HG03521 (cell line): ENCODE measurements at regions not wholly inside any gene's neighbourhood (a gene's known extent, or its start where the extent isn't known, plus 50 kb on each side); places are given as distances from the start of the nearest gene placed in this dataset.
"Not testable (repeated sequence)": the region's sequence is repeated elsewhere in the genome, so short reads cannot be mapped to it uniquely, and the experiment has no call there.

Experiments
- ATAC-seq: cut with Tn5 transposase; IDR thresholded peaks from one replicate; pipeline ENCODE4 v1.9.1; 2021; ENCODE audit warnings: mild to moderate bottlenecking, moderate library complexity; ENCODE audit not compliant: unreplicated experiment

DNA sequence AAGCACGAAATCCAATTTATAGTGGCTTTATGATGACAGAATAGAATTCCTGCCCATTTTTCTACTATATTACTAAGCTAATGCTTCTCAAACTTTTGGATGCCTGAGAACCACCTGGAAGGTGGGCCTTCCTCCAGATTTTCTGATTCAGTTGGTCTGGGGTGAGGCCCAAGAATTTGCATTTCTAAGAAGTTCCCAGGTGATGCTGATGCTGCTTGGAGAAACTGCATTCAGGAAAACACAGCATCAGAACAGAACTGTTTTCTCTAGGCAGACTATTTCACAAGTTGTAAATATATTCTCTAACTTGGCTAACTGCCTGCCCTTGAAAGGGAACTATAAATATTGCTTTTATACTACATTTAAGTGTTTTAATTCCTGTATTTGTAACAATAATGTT is 644.9 kb upstream of the DPPA4 start:
- no peak for ATAC-seq

DNA sequence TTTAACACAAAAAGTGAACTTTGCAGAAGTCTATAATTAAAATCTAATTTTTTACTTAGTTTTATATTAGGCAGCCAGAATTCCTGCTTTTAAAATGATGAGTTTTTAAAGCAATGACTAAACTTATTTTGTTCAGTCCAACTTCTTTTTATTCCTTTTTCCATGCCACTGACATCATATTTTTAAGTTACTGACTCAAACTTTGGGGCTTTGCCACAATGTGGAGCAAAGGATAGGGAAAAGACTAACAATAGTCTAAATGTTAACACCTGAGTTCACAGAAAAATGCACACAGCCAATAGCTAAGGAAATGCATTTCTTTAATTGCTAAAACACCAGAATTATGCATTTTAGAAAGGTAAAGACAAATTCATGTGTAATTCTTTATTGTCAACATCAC is 647.6 kb upstream of the DPPA4 start:
- no peak for ATAC-seq

DNA sequence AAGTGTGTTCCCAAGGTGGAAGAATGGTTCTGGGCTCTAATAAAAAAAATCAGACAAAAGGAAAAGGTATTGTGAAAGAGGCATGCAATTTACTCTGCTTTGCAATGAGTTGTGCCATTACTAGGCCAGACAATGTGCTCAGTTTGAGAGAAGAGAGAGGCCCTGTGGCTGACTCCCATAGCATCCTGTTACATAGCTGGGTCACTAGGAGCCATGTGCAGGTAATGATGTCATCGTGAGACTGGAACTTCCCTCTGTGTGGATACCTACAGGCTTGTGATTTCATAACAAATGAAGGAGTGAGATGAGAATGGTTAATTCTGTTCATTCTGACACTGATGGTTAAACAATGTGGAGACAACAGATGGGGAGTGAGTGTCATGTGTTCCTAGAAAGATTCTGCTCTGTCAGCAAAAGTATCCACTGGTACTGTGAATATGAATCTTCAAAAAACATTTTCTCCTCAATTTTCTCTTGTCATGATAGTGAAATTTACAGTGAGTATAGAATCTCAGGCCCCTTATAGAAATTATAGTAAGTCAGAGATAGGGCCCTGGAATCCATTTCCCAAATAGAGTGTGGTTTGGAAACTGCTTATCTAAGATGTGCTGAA is 648.7 kb upstream of the DPPA4 start:
- no peak for ATAC-seq

DNA sequence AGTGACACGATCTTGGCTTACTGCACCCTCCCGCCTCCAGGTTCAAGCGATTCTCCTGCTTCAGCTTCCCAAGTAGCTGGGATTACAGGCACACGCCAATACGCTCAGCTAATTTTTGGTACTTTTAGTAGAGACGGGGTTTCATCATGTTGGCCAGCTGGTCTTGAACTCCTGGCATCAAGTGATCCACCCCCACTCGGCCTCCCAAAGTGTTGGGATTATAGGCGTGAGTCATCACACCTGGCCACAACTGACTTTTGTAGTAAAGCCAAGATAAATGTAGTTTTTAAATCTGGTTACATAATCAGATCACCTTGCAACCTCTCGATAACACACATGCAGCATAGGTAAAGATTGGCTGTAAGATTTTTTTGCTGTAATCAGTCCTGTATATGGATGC is 657.5 kb upstream of the DPPA4 start:
- no peak for ATAC-seq

DNA sequence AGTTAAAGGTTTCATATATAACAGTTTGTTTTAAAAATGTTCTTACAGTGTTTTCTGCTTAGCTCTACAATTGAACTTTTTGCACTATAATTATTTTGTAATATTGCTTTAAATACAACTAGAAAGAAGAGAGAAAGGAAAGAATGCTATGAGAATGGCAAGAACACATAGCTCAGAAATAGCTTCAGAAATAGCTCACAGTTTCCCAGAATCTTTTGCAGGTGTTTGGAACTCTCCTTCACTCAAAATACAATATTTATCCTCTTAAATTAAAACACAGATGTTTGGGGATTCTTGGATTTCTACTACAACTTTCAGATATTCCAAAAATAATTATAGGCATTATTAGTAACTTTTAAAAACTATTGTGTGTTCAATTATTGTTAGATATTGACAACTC is 658.0 kb upstream of the DPPA4 start:
- ATAC-seq: no peak

DNA sequence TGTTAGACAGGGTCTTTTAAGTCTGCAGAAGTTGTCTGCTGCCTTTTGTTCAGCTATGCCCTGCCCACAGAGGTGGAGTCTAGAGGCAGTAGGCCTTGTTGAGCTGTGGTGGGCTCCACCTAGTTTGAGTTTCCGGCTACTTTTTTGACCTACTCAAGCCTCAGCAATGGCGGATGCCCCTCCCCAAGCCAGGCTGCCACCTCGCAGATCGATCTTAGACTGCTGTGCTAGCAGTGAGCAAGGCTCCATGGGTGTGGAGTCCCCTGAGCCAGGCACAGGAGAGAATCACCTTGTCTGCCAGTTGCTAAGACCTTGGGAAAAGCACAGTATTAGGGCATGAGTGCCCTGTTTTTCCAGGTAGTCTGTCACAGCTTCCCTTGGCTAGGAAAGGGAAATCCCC is 664.6 kb upstream of the DPPA4 start:
- not testable (repeated sequence) for ATAC-seq

DNA sequence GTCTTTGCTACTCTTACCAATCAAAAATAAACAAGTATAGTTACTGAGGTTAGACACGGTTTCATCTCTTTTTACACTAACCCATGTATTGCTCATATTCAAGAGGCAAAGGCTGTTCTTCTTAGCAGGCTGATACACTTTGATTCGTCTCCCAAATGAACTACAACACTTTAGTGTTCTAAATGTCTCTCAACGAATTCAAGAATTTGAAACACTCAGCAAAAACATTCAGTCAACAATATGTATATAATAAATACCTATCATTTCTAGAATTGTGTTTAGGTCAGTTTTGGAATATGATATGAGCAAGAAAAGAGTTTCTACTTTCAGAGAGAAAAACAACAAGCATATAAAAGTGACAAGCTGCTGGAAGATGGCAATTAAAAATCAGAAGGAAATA is 669.6 kb upstream of the DPPA4 start:
- no peak for ATAC-seq

DNA sequence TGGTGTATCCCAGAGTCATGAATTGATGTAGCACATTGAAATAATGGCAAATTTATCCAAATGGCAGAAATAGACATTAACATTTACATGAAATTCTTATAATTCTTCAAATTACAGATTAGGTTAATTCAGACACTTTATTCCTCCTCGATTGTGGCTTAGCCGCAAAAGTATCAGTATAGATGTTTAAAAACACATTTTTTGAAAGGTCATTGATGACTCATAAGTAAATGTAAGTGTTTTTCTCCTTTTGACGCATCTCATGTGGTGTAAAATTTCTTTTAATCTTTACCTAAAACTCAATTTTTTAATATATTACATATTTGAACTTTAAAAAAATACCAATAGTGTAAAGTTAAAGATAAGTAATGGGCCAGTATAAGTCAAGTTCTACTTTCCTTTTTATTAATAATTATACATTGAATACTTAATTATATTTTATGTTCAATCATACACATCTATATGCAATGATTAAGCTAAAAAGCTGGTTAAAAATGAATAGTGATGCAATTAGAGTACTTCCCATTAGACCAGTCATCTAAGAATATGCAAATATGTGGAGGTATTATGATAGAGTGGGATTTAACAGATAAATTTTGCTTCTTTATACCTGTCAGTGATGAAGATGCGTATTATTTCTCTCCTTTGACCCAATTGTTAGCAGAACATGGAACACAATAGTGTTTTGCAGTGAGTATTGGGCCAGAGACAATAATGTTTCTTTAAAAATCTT is 678.1 kb upstream of the DPPA4 start:
- ATAC-seq: no peak

DNA sequence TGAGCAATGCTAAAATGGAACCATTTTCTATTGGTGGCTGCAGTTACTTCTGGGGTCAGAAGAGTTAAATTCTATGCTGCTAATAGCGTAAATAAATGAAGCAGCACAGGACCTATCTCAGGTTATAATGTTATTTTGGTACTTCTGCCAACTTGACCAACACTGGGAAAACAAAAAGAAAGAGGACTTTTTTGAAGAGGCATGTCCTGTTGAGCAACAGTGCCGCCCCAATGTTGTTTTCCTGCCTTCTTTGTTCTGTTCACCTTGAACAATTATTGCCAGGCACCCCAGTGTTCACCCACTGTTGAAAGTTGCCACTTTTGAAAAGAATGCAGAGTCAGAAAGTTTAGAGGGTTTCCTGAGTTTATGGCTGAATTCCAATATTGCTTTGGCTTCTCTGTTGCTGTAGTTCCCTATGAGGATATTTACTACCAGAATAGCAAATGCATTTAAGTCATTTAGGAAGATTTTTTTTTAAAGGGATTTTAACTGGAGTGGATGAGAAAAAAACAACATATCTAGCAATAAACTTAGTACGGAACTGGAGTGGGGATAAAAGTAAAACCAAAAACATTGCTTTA is 679.0 kb upstream of the DPPA4 start:
- ATAC-seq: no peak

DNA sequence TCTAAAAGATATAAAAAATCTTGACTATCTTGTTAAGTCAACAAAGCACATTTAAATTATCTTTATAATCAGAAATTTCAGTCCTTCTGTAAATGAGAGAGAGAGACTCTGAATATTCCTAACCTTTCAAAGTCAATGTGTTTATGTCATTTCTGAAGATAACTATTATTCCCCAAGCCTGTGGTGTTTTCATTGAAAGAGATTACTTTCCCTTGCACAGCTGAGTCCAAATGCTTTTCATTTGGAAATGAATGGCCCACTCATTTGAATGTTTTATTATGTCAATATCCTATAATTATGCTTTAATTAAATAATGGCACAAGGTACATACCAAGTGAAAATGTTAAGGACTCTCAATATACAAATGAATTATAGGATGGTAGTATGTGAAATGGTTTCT is 680.0 kb upstream of the DPPA4 start:
- ATAC-seq: no peak

DNA sequence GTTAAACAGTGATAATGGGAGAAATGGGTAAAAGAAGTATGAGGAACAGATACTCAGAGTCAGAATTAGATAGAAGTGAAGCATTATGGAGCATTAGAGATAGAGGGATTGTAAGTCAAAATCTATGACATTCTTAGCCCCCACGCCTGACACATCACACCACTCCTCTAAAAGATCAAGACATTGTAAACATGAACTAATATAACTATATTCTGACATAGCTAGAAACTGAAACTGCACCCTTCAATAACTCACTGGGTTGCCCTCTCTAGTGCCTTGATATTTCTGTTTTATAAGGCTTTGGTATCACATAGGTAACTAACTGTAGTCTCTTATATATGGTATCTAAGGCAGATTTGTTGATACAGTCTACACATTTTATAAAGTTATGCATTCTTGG is 684.3 kb upstream of the DPPA4 start:
- no peak for ATAC-seq

DNA sequence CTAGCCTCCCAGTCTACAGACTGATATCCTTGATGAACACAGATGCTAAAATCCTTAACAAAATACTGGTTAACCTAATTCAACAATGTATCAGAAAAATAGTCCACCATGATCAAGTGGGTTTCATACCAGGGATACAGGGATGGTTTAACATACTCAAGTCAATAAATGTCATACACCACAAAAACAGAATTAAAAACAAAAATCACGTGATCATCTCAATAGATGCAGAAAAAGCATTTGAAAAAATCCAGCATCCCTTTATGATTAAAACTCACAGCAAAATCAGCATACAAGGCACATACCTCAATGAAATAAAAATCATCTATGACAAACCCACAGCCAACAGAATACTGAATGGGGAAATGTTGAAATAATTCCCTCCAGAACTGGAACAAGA is 685.7 kb upstream of the DPPA4 start:
- ATAC-seq: not testable (repeated sequence)

DNA sequence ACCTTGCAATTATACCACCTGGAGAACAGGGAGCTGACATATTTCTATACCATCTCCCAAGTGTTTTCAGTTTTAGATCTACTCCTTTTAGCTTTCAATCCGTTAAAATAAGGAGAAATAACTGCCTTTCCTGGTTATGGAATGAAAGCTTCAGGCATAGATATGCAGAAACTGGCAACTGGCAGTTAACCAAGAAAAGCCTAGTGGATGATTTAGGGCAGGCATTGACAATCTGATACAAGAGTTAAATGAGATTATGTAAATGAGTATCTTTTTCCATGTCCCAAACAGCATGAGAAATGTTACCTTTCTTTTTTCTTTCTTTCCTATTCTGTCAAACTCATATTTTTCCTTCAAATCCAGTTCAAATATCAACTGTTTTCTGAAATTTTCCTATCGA is 689.1 kb upstream of the DPPA4 start:
- ATAC-seq: no peak

DNA sequence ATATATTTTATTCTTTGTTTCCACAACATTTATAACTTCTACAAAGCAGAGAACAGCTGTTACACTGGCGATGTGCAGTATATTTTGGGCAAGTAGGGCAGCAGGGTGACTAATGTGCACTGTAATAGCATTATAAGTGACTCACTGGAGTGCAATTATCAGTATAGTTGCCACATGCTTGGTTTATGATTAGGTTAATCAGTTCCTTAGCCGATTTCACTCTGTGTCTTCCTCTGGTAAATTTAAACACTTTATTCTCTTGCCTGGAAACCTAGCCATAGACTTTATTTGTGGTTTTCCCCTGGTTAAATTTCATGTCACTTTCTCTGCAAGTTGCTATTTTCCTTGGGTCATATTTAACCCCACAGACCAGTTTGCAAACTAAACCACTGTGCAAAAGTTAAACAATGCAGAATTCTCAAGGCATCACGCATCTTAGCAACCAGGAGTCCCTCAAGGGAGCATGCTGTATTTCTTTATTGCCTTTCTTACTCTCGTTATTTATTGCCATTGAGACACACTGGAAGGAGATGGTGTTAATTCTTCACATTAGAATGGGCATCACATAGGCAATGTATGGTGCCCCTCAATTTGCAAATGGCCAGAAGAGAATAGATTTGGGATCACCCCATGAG is 690.2 kb upstream of the DPPA4 start:
- ATAC-seq: no peak

DNA sequence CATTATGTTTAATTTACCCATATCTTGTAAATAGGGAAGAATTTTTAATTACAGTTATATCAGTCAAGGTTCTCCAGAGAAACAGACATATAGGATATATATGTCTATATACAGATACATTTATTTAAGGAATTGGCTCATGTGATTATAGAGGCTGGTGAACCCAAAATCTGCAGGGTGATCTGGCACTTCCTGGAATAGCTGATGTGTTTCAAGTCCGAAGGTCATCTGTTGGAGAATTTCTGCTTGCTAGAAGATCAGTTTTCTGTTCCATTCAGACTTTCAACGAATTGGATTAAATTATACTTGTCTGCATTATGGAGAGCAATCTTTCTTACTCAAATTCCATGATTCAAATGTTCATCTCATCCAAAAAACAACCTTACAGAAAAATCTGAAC is 694.6 kb upstream of the DPPA4 start:
- no peak for ATAC-seq

DNA sequence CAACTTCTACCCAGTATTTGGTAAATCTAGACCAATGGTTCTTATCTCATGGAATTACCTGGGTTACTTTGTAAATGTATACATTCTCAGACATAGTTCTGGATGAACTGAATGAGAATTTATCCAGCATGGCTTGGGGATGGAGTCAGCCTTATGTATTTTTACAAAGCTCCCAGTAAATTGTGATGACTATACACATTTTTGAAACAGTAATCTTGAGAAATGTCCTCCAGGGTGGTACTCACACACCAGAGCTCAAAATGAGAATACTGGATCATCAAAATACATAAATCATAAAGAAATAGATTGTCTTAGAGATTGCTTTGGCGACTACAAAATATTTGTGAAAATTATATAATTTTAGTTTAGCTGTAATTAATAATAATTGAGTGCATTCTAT is 722.1 kb upstream of the DPPA4 start:
- ATAC-seq: no peak

DNA sequence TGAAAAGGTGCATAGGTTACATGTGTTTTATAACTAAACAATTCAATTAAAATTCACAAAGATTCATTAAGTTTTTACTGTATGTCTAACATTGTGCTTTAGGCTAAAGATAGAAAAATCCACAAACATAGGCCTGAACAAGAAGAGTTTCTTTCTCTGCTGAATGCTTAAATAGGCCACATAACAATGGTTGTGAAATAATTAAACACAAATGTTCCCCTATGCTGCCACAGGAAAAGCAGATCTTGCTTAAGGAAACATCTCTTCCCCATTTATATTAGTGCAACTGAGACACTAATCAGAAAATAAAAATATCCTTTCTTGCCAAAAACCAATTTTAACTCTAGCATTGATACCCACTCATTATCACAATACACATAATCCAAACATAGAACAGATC is 725.4 kb upstream of the DPPA4 start:
- ATAC-seq: no peak

DNA sequence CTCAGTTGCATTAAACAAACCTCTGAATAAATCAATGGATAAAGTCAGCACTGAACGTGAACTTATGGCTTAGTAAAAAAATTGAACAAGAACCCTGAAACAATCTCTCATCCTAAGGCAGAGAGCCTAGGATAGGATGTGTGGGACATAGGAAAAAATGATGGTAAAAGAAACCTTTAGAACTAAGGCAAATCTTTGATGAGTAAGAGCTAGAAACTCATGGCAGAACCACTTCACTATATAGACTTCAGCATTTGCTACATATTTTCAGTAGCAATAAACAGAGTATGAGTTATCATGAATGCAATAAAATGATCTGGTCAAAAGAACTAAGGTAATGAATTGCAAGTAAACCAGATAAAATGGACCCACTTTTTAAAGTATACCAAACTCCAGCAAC is 725.8 kb upstream of the DPPA4 start:
- ATAC-seq: no peak

DNA sequence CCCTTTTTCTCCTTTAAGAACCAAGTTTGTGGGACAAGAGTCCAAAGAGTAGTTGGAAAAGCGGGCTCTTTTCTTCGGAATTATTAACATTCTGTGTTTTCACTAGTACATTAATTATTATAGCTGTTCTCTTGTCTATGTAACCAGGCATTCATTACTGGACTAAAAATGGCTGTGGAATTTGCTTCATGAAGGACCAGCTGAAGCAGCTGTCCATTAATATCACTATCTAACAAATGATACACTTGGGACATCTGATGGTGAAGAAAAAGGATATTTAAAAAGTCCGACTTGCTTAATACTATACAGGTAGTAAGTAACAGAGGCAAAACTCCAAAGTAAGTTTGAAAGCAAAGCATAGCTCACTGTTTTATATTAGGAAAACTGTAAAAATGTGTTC is 728.9 kb upstream of the DPPA4 start:
- no peak for ATAC-seq

DNA sequence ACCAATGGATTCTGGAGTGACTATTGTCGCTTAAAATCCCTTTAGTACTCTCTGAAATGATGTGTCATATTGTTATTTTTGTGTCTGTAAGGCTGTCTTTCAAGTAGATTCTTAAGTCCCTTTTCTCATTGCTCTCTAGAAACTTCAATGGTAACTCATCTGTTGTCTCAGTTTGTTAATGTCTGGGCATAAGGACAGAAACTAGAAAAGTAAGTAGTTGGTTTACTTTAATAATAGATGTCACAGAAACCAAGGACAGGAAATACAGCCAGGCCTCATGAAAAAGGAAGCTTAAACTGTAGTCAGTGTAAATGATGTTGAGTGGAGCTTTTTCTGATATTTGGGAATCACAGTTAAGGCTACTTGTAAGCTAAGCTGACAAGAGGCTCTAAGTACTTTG is 730.2 kb upstream of the DPPA4 start:
- ATAC-seq: no peak

DNA sequence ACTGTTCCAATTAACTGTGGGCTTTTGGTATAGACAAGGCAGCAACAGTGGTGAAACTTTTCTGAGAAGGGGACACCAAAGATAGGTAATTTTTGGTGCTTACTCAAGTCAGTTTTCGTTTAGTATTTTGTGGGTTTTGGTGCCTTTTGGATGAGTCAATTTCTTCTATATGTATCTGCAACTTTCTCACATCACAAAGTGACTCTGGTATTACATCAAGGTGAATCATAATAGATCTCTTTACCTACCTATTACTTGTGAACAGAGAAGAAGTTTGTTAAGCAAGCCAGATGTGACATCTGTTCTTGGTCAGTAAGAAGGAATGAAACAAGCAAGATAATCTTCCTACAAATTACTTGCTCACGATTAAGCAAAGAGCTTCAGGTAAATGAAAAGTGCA is 732.4 kb upstream of the DPPA4 start:
- ATAC-seq: no peak
